ENCODE measurements at regions not wholly inside any gene's neighbourhood (a gene's known extent, or its start where the extent isn't known, plus 50 kb on each side); places are given as distances from the start of the nearest gene placed in this dataset.

GRCh38 chr19:30682146-30682998, 310.2 kb downstream of the ZNF536 start:
- Histone ChIP-seq H3K4me3 (no peak overlapping the region), H3K27me3 (ENCODE audit: insufficient read depth) (no peaks in the 10 kb centered on the region), H3F3A (replicated peaks; ENCODE audit: low read depth) (no peaks in the 10 kb centered on the region), H3K79me2 (replicated peaks; ENCODE audit: insufficient read depth) (no peaks in the 10 kb centered on the region), H2AFZ (no peak overlapping the region), H3K9me2 (ENCODE audit: insufficient read depth) (no peaks in the 10 kb centered on the region), H3K4me1 (ENCODE audit: insufficient read depth) (peaks cover 8% of the 10 kb centered on the region; the same call in 1 of the 2 replicates), H3K36me3 (ENCODE audit: insufficient read depth) (no peaks in the 10 kb centered on the region), H3K27ac (ENCODE audit: low read depth) (no peak overlapping the region), H3K4me2 (no peak overlapping the region), H4K20me1 (replicated peaks; ENCODE audit: insufficient read depth) (no peaks in the 10 kb centered on the region)
- no peak overlapping the region; the same call in 1 of the 2 replicates for H3K27ac Mint-ChIP-seq
- H3K9me3 Mint-ChIP-seq: no peaks in the 10 kb centered on the region; the same call in 2 of the 3 replicates
- no peak for DNase-seq (ENCODE audit: low spot score)
- H3K27me3 Mint-ChIP-seq (ENCODE audit: insufficient read depth, low read depth, poor library complexity): peaks cover 6% of the 10 kb centered on the region
- no peaks in the 10 kb centered on the region for H3K36me3 Mint-ChIP-seq (ENCODE audit: low read depth)
- H3K4me3 Mint-ChIP-seq: no peak overlapping the region
- TF ChIP-seq EZH2 (IDR thresholded peaks at IDR 0.05; ENCODE audit: low read depth, unreplicated experiment) (no peak), JUNB (IDR thresholded peaks at IDR 0.05; ENCODE audit: unreplicated experiment) (no peak), STAT1 (IDR thresholded peaks at IDR 0.05; ENCODE audit: unreplicated experiment) (no peak), EZH2phosphoT487 (IDR thresholded peaks at IDR 0.05; ENCODE audit: unreplicated experiment) (no peak), POLR2AphosphoS5 (IDR thresholded peaks at IDR 0.05; ENCODE audit: low read depth) (no peak), ZNF114 (CRISPR knock-in tag; IDR thresholded peaks at IDR 0.05) (no peak), ZNF331 (CRISPR knock-in tag; IDR thresholded peaks at IDR 0.05; ENCODE audit: low read depth) (no peak), NANOG (IDR thresholded peaks at IDR 0.05; ENCODE audit: borderline replicate concordance) (no peak)
- TF ChIP-seq, protein P1, sequence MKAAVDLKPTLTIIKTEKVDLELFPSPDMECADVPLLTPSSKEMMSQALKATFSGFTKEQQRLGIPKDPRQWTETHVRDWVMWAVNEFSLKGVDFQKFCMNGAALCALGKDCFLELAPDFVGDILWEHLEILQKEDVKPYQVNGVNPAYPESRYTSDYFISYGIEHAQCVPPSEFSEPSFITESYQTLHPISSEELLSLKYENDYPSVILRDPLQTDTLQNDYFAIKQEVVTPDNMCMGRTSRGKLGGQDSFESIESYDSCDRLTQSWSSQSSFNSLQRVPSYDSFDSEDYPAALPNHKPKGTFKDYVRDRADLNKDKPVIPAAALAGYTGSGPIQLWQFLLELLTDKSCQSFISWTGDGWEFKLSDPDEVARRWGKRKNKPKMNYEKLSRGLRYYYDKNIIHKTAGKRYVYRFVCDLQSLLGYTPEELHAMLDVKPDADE (IDR thresholded peaks at IDR 0.05): no peak
- TF ChIP-seq, protein P2, sequence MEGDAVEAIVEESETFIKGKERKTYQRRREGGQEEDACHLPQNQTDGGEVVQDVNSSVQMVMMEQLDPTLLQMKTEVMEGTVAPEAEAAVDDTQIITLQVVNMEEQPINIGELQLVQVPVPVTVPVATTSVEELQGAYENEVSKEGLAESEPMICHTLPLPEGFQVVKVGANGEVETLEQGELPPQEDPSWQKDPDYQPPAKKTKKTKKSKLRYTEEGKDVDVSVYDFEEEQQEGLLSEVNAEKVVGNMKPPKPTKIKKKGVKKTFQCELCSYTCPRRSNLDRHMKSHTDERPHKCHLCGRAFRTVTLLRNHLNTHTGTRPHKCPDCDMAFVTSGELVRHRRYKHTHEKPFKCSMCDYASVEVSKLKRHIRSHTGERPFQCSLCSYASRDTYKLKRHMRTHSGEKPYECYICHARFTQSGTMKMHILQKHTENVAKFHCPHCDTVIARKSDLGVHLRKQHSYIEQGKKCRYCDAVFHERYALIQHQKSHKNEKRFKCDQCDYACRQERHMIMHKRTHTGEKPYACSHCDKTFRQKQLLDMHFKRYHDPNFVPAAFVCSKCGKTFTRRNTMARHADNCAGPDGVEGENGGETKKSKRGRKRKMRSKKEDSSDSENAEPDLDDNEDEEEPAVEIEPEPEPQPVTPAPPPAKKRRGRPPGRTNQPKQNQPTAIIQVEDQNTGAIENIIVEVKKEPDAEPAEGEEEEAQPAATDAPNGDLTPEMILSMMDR (conservative IDR thresholded peaks at IDR 0.05; ENCODE audit: low read depth in 2 of 2): no peak
- TF ChIP-seq, protein P3, sequence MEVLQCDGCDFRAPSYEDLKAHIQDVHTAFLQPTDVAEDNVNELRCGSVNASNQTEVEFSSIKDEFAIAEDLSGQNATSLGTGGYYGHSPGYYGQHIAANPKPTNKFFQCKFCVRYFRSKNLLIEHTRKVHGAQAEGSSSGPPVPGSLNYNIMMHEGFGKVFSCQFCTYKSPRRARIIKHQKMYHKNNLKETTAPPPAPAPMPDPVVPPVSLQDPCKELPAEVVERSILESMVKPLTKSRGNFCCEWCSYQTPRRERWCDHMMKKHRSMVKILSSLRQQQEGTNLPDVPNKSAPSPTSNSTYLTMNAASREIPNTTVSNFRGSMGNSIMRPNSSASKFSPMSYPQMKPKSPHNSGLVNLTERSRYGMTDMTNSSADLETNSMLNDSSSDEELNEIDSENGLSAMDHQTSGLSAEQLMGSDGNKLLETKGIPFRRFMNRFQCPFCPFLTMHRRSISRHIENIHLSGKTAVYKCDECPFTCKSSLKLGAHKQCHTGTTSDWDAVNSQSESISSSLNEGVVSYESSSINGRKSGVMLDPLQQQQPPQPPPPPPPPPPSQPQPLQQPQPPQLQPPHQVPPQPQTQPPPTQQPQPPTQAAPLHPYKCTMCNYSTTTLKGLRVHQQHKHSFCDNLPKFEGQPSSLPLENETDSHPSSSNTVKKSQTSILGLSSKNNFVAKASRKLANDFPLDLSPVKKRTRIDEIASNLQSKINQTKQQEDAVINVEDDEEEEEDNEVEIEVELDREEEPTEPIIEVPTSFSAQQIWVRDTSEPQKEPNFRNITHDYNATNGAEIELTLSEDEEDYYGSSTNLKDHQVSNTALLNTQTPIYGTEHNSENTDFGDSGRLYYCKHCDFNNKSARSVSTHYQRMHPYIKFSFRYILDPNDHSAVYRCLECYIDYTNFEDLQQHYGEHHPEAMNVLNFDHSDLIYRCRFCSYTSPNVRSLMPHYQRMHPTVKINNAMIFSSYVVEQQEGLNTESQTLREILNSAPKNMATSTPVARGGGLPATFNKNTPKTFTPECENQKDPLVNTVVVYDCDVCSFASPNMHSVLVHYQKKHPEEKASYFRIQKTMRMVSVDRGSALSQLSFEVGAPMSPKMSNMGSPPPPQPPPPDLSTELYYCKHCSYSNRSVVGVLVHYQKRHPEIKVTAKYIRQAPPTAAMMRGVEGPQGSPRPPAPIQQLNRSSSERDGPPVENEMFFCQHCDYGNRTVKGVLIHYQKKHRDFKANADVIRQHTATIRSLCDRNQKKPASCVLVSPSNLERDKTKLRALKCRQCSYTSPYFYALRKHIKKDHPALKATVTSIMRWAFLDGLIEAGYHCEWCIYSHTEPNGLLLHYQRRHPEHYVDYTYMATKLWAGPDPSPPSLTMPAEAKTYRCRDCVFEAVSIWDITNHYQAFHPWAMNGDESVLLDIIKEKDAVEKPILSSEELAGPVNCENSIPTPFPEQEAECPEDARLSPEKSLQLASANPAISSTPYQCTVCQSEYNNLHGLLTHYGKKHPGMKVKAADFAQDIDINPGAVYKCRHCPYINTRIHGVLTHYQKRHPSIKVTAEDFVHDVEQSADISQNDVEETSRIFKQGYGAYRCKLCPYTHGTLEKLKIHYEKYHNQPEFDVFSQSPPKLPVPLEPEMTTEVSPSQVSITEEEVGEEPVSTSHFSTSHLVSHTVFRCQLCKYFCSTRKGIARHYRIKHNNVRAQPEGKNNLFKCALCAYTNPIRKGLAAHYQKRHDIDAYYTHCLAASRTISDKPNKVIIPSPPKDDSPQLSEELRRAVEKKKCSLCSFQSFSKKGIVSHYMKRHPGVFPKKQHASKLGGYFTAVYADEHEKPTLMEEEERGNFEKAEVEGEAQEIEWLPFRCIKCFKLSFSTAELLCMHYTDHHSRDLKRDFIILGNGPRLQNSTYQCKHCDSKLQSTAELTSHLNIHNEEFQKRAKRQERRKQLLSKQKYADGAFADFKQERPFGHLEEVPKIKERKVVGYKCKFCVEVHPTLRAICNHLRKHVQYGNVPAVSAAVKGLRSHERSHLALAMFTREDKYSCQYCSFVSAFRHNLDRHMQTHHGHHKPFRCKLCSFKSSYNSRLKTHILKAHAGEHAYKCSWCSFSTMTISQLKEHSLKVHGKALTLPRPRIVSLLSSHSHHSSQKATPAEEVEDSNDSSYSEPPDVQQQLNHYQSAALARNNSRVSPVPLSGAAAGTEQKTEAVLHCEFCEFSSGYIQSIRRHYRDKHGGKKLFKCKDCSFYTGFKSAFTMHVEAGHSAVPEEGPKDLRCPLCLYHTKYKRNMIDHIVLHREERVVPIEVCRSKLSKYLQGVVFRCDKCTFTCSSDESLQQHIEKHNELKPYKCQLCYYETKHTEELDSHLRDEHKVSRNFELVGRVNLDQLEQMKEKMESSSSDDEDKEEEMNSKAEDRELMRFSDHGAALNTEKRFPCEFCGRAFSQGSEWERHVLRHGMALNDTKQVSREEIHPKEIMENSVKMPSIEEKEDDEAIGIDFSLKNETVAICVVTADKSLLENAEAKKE (CRISPR knock-in tag; IDR thresholded peaks at IDR 0.05): no peak
- TF ChIP-seq, protein P4, sequence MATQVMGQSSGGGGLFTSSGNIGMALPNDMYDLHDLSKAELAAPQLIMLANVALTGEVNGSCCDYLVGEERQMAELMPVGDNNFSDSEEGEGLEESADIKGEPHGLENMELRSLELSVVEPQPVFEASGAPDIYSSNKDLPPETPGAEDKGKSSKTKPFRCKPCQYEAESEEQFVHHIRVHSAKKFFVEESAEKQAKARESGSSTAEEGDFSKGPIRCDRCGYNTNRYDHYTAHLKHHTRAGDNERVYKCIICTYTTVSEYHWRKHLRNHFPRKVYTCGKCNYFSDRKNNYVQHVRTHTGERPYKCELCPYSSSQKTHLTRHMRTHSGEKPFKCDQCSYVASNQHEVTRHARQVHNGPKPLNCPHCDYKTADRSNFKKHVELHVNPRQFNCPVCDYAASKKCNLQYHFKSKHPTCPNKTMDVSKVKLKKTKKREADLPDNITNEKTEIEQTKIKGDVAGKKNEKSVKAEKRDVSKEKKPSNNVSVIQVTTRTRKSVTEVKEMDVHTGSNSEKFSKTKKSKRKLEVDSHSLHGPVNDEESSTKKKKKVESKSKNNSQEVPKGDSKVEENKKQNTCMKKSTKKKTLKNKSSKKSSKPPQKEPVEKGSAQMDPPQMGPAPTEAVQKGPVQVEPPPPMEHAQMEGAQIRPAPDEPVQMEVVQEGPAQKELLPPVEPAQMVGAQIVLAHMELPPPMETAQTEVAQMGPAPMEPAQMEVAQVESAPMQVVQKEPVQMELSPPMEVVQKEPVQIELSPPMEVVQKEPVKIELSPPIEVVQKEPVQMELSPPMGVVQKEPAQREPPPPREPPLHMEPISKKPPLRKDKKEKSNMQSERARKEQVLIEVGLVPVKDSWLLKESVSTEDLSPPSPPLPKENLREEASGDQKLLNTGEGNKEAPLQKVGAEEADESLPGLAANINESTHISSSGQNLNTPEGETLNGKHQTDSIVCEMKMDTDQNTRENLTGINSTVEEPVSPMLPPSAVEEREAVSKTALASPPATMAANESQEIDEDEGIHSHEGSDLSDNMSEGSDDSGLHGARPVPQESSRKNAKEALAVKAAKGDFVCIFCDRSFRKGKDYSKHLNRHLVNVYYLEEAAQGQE (IDR thresholded peaks at IDR 0.05; ENCODE audit: unreplicated experiment): no peak
- ATAC-seq: no peak
- peaks cover 12% of the 10 kb centered on the region; the same call in 2 of the 3 replicates for H3K4me1 Mint-ChIP-seq
